Keratinocyte (primary cell): ENCODE measurements at regions not wholly inside any gene's neighbourhood (a gene's known extent, or its start where the extent isn't known, plus 50 kb on each side); places are given as distances from the start of the nearest gene placed in this dataset.

Experiments used
- EZH2 ChIP-seq: IDR thresholded peaks from one replicate; pipeline ENCODE4 v1.6.1; 2012; ENCODE audit warnings: inconsistent platforms, mild to moderate bottlenecking, low read length, moderate library complexity
- TF ChIP-seq, protein P1 (sequence below), 3 experiments: IDR thresholded peaks in 1 of 3; conservative IDR thresholded peaks in 1 of 3; optimal IDR thresholded peaks in 1 of 3; 2 replicates in 2 of 3; 3 replicates in 1 of 3; pipeline versions ENCODE3 to v1.5.1; 2011; ENCODE audit warnings: low read length in 3 of 3, mild to moderate bottlenecking in 3 of 3, moderate library complexity in 2 of 3, control low read depth in 1 of 3, inconsistent platforms in 1 of 3; ENCODE audit not compliant: insufficient read depth in 2 of 3; ENCODE audit errors: extremely low read depth in 1 of 3

DNA sequence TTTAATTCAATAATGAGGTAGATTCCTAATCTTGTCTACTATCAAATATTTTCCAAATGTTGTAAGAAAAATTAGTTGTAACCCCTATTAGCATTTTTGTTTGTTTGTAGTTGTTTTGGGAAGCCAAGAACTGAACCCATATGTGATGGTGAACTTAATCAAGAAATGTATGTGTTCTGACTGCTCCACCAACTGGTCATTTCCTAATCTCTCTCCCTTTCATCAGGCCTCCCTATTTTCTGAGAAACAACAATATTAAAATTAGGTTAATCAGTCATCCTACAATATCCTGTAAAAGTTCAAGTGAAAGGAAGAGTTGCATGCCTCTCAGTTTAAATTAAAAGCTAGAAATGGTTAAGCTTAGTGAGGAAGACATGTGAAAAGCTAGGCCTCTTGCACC, 504.0 kb downstream of the EPHA4 start:
- TF ChIP-seq, protein P1, sequence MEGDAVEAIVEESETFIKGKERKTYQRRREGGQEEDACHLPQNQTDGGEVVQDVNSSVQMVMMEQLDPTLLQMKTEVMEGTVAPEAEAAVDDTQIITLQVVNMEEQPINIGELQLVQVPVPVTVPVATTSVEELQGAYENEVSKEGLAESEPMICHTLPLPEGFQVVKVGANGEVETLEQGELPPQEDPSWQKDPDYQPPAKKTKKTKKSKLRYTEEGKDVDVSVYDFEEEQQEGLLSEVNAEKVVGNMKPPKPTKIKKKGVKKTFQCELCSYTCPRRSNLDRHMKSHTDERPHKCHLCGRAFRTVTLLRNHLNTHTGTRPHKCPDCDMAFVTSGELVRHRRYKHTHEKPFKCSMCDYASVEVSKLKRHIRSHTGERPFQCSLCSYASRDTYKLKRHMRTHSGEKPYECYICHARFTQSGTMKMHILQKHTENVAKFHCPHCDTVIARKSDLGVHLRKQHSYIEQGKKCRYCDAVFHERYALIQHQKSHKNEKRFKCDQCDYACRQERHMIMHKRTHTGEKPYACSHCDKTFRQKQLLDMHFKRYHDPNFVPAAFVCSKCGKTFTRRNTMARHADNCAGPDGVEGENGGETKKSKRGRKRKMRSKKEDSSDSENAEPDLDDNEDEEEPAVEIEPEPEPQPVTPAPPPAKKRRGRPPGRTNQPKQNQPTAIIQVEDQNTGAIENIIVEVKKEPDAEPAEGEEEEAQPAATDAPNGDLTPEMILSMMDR (optimal IDR thresholded peaks at IDR 0.05 in 1 of 3, IDR thresholded peaks at IDR 0.05 in 1 of 3, conservative IDR thresholded peaks at IDR 0.05 in 1 of 3; ENCODE audit: extremely low read depth in 1 of 3, insufficient read depth in 2 of 3, low read length in 3 of 3), result peak in 1 of 3 experiments; percentile 8
- no peak for TF ChIP-seq EZH2
